22Rv1 (cell line): ENCODE measurements at regions not wholly inside any gene's neighbourhood (a gene's known extent, or its start where the extent isn't known, plus 50 kb on each side); places are given as distances from the start of the nearest gene placed in this dataset.

Experiments
- CTCF ChIP-seq: fragments of 450-650 bp; IDR thresholded peaks from 2 replicates; pipeline ENCODE4 v1.5.1; 2017; ENCODE audit warnings: mild to moderate bottlenecking
- ZFX ChIP-seq: fragments of 450-650 bp; IDR thresholded peaks from 2 replicates; pipeline ENCODE4 v1.6.1; 2017; ENCODE audit warnings: antibody characterized with exemption, borderline replicate concordance

GRCh38 chr7:145293754-145294153, 457.9 kb upstream of the TPK1 start:
- TF ChIP-seq CTCF (no peak), ZFX (no peak)
